A673 (cell line): ENCODE measurements at regions not wholly inside any gene's neighbourhood (a gene's known extent, or its start where the extent isn't known, plus 50 kb on each side); places are given as distances from the start of the nearest gene placed in this dataset.

Source experiments
- BruUV-seq: library from RNA; stranded (reverse); fragments of 400-500 nt; replicated peaks from 2 replicates; lab custom pipeline; 2021; lab: Mats Ljungman, UMichigan
- CTCF ChIA-PET: fragments of 300-600 bp; sonication (Branson Sonifier 250); formaldehyde crosslinking; loops from one replicate; lab custom pipeline; 2022; ENCODE audit warnings: antibody characterized with exemption; lab: Charles Lee
- POLR2A ChIA-PET: fragments of 300-600 bp; sonication (Branson Sonifier 250); formaldehyde crosslinking; loops from one replicate; lab custom pipeline; 2022; ENCODE audit warnings: antibody characterized with exemption; ENCODE audit not compliant: low non-redundant PET; lab: Charles Lee
- DNase-seq: peaks from one replicate; pipeline ENCODE4 v3.0.0-alpha.2; 2015; ENCODE audit warnings: low spot score
- H3K27ac ChIP-seq: fragments of 200-600 bp; sonication (generic); 2 replicates; pipeline ENCODE4 v1.5.1; 2016; ENCODE audit warnings: mixed run types, low read depth, mild to moderate bottlenecking, mixed read lengths, antibody characterized with exemption, low read length; ENCODE audit not compliant: poor library complexity, severe bottlenecking
- H3K27me3 ChIP-seq: fragments of 200-600 bp; sonication (generic); replicated peaks from 2 replicates; pipeline ENCODE4 v1.6.1; 2017; ENCODE audit warnings: mixed run types, low read depth, mild to moderate bottlenecking, mixed read lengths, antibody characterized with exemption, low read length; ENCODE audit not compliant: insufficient read depth, poor library complexity
- H3K36me3 ChIP-seq: fragments of 200-600 bp; sonication (generic); 2 replicates; pipeline ENCODE4 v1.6.1; 2016; ENCODE audit warnings: mixed run types, mild to moderate bottlenecking, mixed read lengths, antibody characterized with exemption, low read length; ENCODE audit not compliant: insufficient read depth, poor library complexity, severe bottlenecking
- H3K4me1 ChIP-seq: fragments of 200-600 bp; sonication (generic); 2 replicates; pipeline ENCODE4 v1.6.1; 2017; ENCODE audit warnings: mixed run types, mild to moderate bottlenecking, mixed read lengths, antibody characterized with exemption, low read length; ENCODE audit not compliant: insufficient read depth, poor library complexity, severe bottlenecking
- H3K4me3 ChIP-seq: fragments of 200-600 bp; sonication (generic); 2 replicates; pipeline ENCODE4 v1.5.1; 2016; ENCODE audit warnings: low read depth, mixed run types, mild to moderate bottlenecking, mixed read lengths, low read length; ENCODE audit not compliant: poor library complexity, severe bottlenecking
- H3K9me3 ChIP-seq: fragments of 200-600 bp; sonication (generic); 2 replicates; pipeline ENCODE4 v1.6.1; 2016; ENCODE audit warnings: mixed run types, low read depth, mild to moderate bottlenecking, mixed read lengths, antibody characterized with exemption, low read length; ENCODE audit not compliant: poor library complexity, severe bottlenecking
- EZH2 ChIP-seq: fragments of 200-600 bp; sonication (generic); IDR thresholded peaks from 2 replicates; pipeline ENCODE4 v1.6.1; 2017; ENCODE audit warnings: borderline replicate concordance, low read depth, mild to moderate bottlenecking, mixed read lengths, antibody characterized with exemption, low read length; ENCODE audit not compliant: poor library complexity, severe bottlenecking
- intact Hi-C: fragments of 100-400 bp; cut with micrococcal nuclease; formaldehyde crosslinking; loops from one replicate; pipeline ENCODE4 v1.10.0; 2022; ENCODE audit not compliant: unreplicated experiment
- TF ChIP-seq, protein P1 (sequence below): fragments of 300-800, 200-600 bp; sonication (generic); conservative IDR thresholded peaks from 2 replicates; pipeline ENCODE4 v1.5.1; 2017; ENCODE audit warnings: low read depth, mild to moderate bottlenecking, antibody characterized with exemption, low read length, moderate library complexity, mixed read lengths

DNA sequence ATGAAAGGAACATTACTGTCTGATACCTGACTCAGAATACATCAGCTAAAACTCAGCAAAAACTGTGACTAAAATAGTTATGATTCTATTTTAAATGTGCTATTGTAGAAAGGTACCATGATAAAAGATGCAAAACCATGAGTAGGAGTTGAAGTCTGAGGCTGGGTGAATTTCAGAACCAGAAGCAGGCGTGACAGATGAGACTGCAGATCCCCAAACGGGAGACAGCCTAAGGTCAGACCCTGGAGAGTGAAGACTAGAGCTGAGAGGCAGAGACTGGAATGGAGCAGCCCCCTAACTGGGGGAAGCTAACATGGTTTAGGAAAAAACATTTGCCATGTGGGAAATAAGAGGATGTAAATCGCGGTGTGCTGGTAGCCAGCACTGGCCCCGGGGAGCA, 275.8 kb downstream of the POM121L12 start:
- no peaks in the 10 kb centered on the region for H3K27me3 ChIP-seq
- H3K9me3 ChIP-seq: peaks cover 39% of the 10 kb centered on the region
- CTCF ChIA-PET: no interaction called here
- no peak for TF ChIP-seq EZH2
- TF ChIP-seq, protein P1, sequence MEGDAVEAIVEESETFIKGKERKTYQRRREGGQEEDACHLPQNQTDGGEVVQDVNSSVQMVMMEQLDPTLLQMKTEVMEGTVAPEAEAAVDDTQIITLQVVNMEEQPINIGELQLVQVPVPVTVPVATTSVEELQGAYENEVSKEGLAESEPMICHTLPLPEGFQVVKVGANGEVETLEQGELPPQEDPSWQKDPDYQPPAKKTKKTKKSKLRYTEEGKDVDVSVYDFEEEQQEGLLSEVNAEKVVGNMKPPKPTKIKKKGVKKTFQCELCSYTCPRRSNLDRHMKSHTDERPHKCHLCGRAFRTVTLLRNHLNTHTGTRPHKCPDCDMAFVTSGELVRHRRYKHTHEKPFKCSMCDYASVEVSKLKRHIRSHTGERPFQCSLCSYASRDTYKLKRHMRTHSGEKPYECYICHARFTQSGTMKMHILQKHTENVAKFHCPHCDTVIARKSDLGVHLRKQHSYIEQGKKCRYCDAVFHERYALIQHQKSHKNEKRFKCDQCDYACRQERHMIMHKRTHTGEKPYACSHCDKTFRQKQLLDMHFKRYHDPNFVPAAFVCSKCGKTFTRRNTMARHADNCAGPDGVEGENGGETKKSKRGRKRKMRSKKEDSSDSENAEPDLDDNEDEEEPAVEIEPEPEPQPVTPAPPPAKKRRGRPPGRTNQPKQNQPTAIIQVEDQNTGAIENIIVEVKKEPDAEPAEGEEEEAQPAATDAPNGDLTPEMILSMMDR: no peak
- H3K36me3 ChIP-seq: no peaks in the 10 kb centered on the region
- BruUV-seq: no TSS peak
- intact Hi-C loops: no loop called here
- no peaks in the 10 kb centered on the region for H3K4me1 ChIP-seq
- no peak for DNase-seq
- POLR2A ChIA-PET: no interaction called here
- no peak overlapping the region for H3K4me3 ChIP-seq
- H3K27ac ChIP-seq: no peak overlapping the region

DNA sequence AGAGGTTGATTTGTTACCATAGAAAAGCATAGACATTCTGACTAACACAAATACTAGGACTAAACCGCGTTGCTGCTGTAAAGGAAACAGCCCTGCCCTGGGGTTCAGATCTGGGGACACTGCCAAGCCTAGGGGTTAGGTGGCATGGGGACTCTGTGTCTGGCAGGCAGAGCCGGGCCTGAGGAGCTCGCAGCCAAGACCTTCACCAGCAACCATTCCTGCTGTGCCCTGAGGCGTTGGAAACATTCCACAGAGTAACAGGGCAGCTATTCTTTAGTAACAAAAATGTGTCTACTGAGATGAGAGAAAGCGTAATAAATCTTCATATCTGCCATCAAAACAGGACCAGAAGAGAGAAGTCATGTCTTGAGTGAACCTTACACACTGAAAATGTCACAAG, 280.5 kb downstream of the POM121L12 start:
- POLR2A ChIA-PET: no interaction called here
- Histone ChIP-seq H3K27me3 (no peaks in the 10 kb centered on the region), H3K36me3 (no peaks in the 10 kb centered on the region), H3K27ac (no peak overlapping the region), H3K4me1 (no peaks in the 10 kb centered on the region), H3K4me3 (no peak overlapping the region), H3K9me3 (peaks cover 37% of the 10 kb centered on the region)
- BruUV-seq: no TSS peak
- no peak for TF ChIP-seq EZH2
- TF ChIP-seq, protein P1: no peak
- no peak for DNase-seq
- intact Hi-C loops: no loop called here
- CTCF ChIA-PET: no interaction called here

DNA sequence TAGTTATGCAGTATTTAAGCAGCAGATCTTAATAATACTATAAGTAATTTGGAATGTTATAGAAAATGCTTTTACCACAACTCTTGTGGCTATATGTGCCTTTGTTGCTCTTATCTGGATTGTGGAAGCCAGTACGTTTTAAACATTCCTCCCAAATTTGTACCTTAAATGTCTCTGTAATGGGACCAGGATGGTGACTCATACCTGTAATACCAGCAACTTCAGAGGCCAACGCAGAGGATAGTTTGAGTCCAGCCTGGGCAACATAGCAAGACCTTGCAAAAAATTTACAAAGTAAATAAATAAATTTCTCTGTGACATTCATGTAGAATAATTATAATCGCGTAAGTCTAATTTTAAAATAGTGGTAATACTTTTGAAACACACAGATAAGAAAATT, 283.1 kb downstream of the POM121L12 start:
- H3K9me3 ChIP-seq: peaks cover 40% of the 10 kb centered on the region
- H3K4me1 ChIP-seq: no peaks in the 10 kb centered on the region
- intact Hi-C loops: no loop called here
- BruUV-seq: no TSS peak
- ChIA-PET CTCF (no interaction called here), POLR2A (no interaction called here)
- no peaks in the 10 kb centered on the region for H3K27me3 ChIP-seq
- no peak for DNase-seq
- TF ChIP-seq EZH2: no peak
- TF ChIP-seq, protein P1: no peak
- H3K4me3 ChIP-seq: no peak overlapping the region
- no peak overlapping the region for H3K27ac ChIP-seq
- no peaks in the 10 kb centered on the region for H3K36me3 ChIP-seq
